ENCODE measurements at regions not wholly inside any gene's neighbourhood (a gene's known extent, or its start where the extent isn't known, plus 50 kb on each side); places are given as distances from the start of the nearest gene placed in this dataset.

GRCh38 chr13:54356849-54357248, 1328.2 kb downstream of the OLFM4 start:
- TF ChIP-seq TOX (CRISPR knock-in tag; IDR thresholded peaks at IDR 0.05; ENCODE audit: borderline replicate concordance) = no peak
- no peak for TF ChIP-seq ZNF70 (CRISPR knock-in tag; IDR thresholded peaks at IDR 0.05)
- no peak for TF ChIP-seq ZNF565 (CRISPR knock-in tag; conservative IDR thresholded peaks at IDR 0.05; ENCODE audit: low read depth)
- no peak for TF ChIP-seq TCF4 (CRISPR knock-in tag; IDR thresholded peaks at IDR 0.05; ENCODE audit: borderline replicate concordance)
- TF ChIP-seq ESRRG (CRISPR knock-in tag; IDR thresholded peaks at IDR 0.05) = no peak
- TF ChIP-seq ISL1 (CRISPR knock-in tag; IDR thresholded peaks at IDR 0.05) = no peak
- no peak for TF ChIP-seq PPARA (CRISPR knock-in tag; IDR thresholded peaks at IDR 0.05; ENCODE audit: borderline replicate concordance)
- TF ChIP-seq, protein P1, sequence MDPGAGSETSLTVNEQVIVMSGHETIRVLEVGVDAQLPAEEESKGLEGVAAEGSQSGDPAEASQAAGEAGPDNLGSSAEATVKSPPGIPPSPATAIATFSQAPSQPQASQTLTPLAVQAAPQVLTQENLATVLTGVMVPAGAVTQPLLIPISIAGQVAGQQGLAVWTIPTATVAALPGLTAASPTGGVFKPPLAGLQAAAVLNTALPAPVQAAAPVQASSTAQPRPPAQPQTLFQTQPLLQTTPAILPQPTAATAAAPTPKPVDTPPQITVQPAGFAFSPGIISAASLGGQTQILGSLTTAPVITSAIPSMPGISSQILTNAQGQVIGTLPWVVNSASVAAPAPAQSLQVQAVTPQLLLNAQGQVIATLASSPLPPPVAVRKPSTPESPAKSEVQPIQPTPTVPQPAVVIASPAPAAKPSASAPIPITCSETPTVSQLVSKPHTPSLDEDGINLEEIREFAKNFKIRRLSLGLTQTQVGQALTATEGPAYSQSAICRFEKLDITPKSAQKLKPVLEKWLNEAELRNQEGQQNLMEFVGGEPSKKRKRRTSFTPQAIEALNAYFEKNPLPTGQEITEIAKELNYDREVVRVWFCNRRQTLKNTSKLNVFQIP (CRISPR knock-in tag; IDR thresholded peaks at IDR 0.05; ENCODE audit: borderline replicate concordance, low read depth) = no peak
- TF ChIP-seq CSDC2 (CRISPR knock-in tag; IDR thresholded peaks at IDR 0.05) = no peak
- TF ChIP-seq ZNF8 (CRISPR knock-in tag; IDR thresholded peaks at IDR 0.05) = no peak
- TF ChIP-seq CSRNP3 (CRISPR knock-in tag; IDR thresholded peaks at IDR 0.05) = no peak
- no peak for TF ChIP-seq CREB5 (CRISPR knock-in tag; IDR thresholded peaks at IDR 0.05; ENCODE audit: low read depth)
- TF ChIP-seq, protein P2, sequence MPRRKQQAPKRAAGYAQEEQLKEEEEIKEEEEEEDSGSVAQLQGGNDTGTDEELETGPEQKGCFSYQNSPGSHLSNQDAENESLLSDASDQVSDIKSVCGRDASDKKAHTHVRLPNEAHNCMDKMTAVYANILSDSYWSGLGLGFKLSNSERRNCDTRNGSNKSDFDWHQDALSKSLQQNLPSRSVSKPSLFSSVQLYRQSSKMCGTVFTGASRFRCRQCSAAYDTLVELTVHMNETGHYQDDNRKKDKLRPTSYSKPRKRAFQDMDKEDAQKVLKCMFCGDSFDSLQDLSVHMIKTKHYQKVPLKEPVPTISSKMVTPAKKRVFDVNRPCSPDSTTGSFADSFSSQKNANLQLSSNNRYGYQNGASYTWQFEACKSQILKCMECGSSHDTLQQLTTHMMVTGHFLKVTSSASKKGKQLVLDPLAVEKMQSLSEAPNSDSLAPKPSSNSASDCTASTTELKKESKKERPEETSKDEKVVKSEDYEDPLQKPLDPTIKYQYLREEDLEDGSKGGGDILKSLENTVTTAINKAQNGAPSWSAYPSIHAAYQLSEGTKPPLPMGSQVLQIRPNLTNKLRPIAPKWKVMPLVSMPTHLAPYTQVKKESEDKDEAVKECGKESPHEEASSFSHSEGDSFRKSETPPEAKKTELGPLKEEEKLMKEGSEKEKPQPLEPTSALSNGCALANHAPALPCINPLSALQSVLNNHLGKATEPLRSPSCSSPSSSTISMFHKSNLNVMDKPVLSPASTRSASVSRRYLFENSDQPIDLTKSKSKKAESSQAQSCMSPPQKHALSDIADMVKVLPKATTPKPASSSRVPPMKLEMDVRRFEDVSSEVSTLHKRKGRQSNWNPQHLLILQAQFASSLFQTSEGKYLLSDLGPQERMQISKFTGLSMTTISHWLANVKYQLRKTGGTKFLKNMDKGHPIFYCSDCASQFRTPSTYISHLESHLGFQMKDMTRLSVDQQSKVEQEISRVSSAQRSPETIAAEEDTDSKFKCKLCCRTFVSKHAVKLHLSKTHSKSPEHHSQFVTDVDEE (CRISPR knock-in tag; IDR thresholded peaks at IDR 0.05) = no peak
- TF ChIP-seq ZC3H10 (CRISPR knock-in tag; IDR thresholded peaks at IDR 0.05) = no peak
- TF ChIP-seq BACH2 (CRISPR knock-in tag; IDR thresholded peaks at IDR 0.05; ENCODE audit: borderline replicate concordance) = no peak
- TF ChIP-seq OSR1 (CRISPR knock-in tag; IDR thresholded peaks at IDR 0.05) = no peak
- no peak for TF ChIP-seq ARNTL (CRISPR knock-in tag; IDR thresholded peaks at IDR 0.05; ENCODE audit: borderline replicate concordance, low read depth)
- no peak for TF ChIP-seq ZFP3 (CRISPR knock-in tag; IDR thresholded peaks at IDR 0.05)
- TF ChIP-seq SNAI2 (CRISPR knock-in tag; IDR thresholded peaks at IDR 0.05) = no peak
- TF ChIP-seq RARB (CRISPR knock-in tag; IDR thresholded peaks at IDR 0.05) = no peak
- no peak for ATAC-seq

DNA sequence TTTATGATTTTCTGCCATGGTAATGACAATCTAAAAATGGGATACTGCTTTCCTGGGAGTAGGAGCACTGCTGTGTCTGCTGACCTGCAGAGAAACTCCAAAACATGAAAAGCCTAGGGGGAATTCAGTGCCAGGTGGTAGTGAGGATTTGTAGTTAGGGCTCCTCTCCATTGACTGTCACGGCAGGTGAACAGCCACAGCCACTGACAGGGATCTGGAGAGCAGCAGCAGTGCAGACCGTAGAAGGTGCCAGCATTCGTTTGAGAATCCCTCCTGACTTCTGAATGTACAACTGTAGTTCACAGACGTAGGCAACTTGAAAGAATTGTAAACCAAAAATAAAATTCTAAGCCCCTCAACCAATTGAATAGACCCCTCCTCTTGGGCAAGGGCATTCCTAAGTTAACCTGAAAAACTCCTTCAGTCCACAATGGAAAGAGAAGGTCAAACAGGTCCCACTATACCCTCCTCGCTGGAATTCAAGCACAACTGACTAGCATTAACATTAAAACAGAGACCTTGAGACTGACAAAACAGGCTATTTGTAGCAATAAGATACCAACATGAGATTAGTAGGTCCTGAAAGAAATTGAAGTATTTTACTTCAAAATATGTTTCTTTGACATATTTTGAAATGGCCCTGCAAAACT, 1328.8 kb downstream of the OLFM4 start:
- no peak for ATAC-seq
- TF ChIP-seq ARNTL (CRISPR knock-in tag; IDR thresholded peaks at IDR 0.05; ENCODE audit: borderline replicate concordance, low read depth) = no peak
- TF ChIP-seq TOX (CRISPR knock-in tag; IDR thresholded peaks at IDR 0.05; ENCODE audit: borderline replicate concordance) = no peak
- TF ChIP-seq BACH2 (CRISPR knock-in tag; IDR thresholded peaks at IDR 0.05; ENCODE audit: borderline replicate concordance) = no peak
- TF ChIP-seq RARB (CRISPR knock-in tag; IDR thresholded peaks at IDR 0.05) = no peak
- no peak for TF ChIP-seq GLIS3 (CRISPR knock-in tag; IDR thresholded peaks at IDR 0.05)
- no peak for TF ChIP-seq ZC3H10 (CRISPR knock-in tag; IDR thresholded peaks at IDR 0.05)
- no peak for TF ChIP-seq TCF4 (CRISPR knock-in tag; IDR thresholded peaks at IDR 0.05; ENCODE audit: borderline replicate concordance)
- TF ChIP-seq ESRRG (CRISPR knock-in tag; IDR thresholded peaks at IDR 0.05) = no peak
- no peak for TF ChIP-seq ZFP3 (CRISPR knock-in tag; IDR thresholded peaks at IDR 0.05)
- no peak for TF ChIP-seq CSRNP3 (CRISPR knock-in tag; IDR thresholded peaks at IDR 0.05)
- no peak for TF ChIP-seq OSR1 (CRISPR knock-in tag; IDR thresholded peaks at IDR 0.05)
- TF ChIP-seq ZNF8 (CRISPR knock-in tag; IDR thresholded peaks at IDR 0.05) = no peak
- TF ChIP-seq, protein P1 (CRISPR knock-in tag; IDR thresholded peaks at IDR 0.05; ENCODE audit: borderline replicate concordance, low read depth) = no peak
